ENCODE measurements at regions not wholly inside any gene's neighbourhood (a gene's known extent, or its start where the extent isn't known, plus 50 kb on each side); places are given as distances from the start of the nearest gene placed in this dataset.

GRCh38 chr16:50864386-50864785, 122.5 kb downstream of the CYLD start:
- DNase-seq: no peak

DNA sequence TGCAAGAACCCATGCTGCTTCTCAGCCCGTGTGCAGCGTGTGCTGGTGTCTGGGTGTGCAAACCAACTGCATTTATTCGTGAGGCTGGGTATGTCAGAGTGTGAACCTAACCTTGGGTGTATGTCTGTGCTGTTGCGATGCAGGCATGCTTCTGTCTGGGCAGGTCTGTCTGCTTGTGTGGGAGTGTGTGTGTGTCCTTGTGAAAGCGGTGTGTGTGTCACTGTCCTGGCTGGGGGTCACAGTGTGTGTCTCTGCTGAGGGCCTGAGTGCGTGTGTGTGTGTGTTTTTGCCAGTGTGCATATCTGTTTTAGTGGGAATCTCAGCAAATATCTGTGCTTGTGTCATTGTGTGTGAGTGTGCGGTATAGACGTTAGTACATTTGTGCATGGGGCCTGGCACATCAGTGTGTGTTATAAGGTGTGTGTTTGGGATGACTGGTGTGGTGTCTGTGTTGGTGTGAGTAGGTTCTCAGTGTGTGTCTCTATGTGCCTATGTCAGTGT, 121.8 kb downstream of the CYLD start:
- no peak for DNase-seq

GRCh38 chr16:50862818-50863643, 121.1 kb downstream of the CYLD start:
- DNase-seq: no peak

- no peak for DNase-seq
Measured at GRCh38 chr16:50861970-50862411, 120.1 kb downstream of the CYLD start.

DNA sequence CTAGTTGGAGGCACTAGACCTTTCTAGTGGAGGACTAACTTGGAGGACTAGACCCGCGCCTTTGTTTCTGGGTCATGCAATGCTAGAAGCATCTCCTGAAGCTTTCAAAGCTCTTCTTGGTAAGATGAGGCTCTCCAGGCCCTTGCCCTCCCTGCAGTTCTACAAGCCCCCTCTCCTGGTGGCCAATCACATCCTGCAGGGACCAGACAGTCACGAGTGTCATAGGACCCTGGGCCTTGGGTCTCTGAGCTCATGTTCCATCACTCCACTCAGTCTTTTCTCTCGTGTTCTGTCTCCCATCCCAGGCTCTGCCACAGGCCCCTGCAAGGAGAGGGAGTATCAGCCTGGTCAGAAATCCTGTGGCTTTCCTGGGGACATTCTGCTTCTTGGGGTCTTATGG, 119.6 kb downstream of the CYLD start:
- no peak for DNase-seq

- DNase-seq: no peak
Measured at GRCh38 chr16:50859628-50860360, 117.9 kb downstream of the CYLD start.

DNA sequence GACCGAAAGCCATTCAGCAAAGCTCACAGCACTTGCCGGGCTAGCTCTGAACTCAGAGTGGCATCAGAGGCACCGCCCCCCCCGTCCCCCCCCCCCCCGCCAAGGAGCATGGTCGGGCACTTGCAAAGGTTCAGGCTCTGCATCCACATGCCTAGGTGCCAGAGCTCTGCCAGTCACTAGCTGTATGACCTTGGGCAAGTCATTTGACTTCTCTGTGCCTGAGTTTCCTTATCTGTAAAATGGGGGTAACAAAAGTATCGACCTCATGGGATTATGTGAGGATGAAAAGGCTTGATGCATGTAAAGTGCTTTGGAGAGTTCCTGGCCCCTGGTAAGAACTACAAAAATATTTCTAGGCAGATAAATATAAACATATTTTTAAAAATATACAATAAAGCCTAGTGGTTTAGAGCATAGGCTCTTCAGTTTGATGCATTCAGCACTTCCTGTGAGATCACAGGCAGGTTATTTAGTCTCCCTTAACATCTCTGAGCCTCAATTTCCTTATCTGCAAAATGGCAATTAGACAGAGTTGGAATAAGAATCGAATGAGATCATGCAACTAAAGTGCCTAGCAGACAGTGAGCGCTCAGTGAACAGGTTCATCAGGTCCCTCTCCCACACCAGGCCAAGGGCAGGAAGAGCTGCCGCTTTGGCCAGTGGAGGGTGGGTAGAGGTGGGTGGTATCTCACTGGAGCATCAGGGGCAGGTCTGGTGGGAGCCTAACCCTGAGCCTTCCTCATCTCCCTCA, 117.2 kb downstream of the CYLD start:
- no peak for DNase-seq

- no peak for DNase-seq
Measured at GRCh38 chr16:50858376-50858775, 116.5 kb downstream of the CYLD start.

- DNase-seq: no peak
Measured at GRCh38 chr16:50857881-50858280, 116.0 kb downstream of the CYLD start.

DNA sequence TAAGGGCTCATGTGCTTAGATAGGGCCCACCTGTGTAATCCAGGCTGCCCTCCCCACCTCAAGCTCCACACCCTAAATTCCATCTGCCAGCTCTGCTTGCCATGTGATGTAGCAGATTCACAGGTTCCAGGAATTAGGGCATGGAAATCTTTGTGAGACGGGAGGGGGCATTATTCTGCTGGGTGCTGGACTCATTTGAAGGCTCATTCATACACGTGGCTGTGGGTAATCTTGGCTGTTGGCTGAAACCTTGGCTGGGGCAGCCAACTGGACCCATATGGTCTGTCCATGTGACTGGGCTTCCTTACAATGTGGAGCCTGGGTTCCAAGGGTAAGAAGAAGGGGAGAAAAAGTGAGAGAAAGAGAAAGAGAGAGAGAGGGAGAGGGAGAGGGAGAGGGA, 115.1 kb downstream of the CYLD start:
- DNase-seq: no peak

DNA sequence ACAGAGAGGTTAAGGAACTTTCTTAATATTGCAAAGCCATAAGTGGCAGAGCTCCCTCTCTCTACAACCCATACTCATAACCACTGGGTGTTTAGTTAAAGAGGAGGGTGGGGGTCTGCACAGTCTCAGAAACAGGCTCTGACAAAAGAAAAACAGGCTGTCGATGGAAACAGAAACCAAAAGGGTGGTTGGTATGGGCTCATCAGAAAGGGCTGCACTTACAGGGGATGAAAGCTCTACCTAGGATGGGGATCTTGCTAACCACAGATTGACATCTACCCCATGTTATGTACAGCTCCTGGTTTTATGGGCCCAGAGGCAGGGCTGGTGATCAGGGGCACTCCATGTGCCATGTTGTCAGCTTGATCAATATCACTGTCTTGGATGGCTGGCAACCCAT, 111.4 kb downstream of the CYLD start:
- no peak for DNase-seq

Data from NCI-H748 treated with DMSO at 0.1 percent for 48 hours (cell line).